BLaER1 treated with 17β-estradiol and CSF1 and Interleukin-3, amounts not matched to agents 10 nM and 100 nM (cell line): ENCODE measurements at regions not wholly inside any gene's neighbourhood (a gene's known extent, or its start where the extent isn't known, plus 50 kb on each side); places are given as distances from the start of the nearest gene placed in this dataset.
"Not testable (repeated sequence)": the region's sequence is repeated elsewhere in the genome, so short reads cannot be mapped to it uniquely, and the experiment has no call there.

Source experiments
- H3K27ac ChIP-seq, 11 experiments: shearing (Covaris generic); formaldehyde crosslinking; 2 replicates each; pipeline ENCODE4 v1.8.1; 2022
- H3K27me3 ChIP-seq, 11 experiments: shearing (Covaris generic); formaldehyde crosslinking; 2 replicates each; pipeline ENCODE4 v1.8.1; 2022
- H3K36me3 ChIP-seq, 11 experiments: shearing (Covaris generic); formaldehyde crosslinking; 2 replicates each; pipeline ENCODE4 v1.8.1; 2022
- H3K4me1 ChIP-seq, 10 experiments: shearing (Covaris generic); formaldehyde crosslinking; 2 replicates each; pipeline ENCODE4 v1.8.1; 2022
- H3K4me2 ChIP-seq, 11 experiments: shearing (Covaris generic); formaldehyde crosslinking; 2 replicates each; pipeline ENCODE4 v1.8.1; 2022
- H3K4me3 ChIP-seq, 10 experiments: shearing (Covaris generic); formaldehyde crosslinking; 2 replicates each; pipeline ENCODE4 v1.8.1; 2022
- H3K9ac ChIP-seq, 11 experiments: shearing (Covaris generic); formaldehyde crosslinking; 2 replicates each; pipeline ENCODE4 v1.8.1; 2022
- H3K9me3 ChIP-seq, 11 experiments: shearing (Covaris generic); formaldehyde crosslinking; replicated peaks in 1 of 11; 2 replicates each; pipeline ENCODE4 v1.8.1; 2022
- H4K20me1 ChIP-seq, 11 experiments: shearing (Covaris generic); formaldehyde crosslinking; 2 replicates each; pipeline ENCODE4 v1.8.1; 2022
- Cebpa-rat ChIP-seq, 11 experiments: shearing (Covaris generic); IDR thresholded peaks; 2 replicates each; pipeline ENCODE4 v1.8.1; 2022

DNA sequence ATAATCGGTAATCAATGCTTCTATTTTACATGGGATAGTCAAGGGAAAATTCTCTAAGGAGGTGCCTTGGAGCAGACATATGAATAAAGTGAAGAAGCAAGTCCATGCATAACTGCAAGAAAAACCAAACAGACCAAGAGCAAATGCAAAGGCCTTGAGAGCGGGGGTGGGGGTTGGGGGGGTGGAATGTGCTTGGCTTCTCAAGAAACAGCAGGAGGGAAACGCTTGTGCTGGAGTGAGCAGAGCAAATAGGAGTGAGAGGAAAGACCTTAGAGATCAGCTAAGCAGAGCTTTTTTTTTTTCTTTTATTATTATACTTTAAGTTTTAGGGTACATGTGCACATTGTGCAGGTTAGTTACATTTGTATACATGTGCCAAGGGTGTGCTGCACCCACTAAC lies 260.8 kb downstream of the ARPP21 start:
- Histone ChIP-seq H3K27ac (no peak overlapping the region), H3K4me2 (no peak overlapping the region), H4K20me1 (no peaks in the 10 kb centered on the region), H3K4me3 (no peak overlapping the region), H3K9me3 (peaks cover 0 to 8% (median 3%) of the 10 kb centered on the region in 11 experiments; a peak in 4 of 22 replicates), H3K27me3 (no peaks in the 10 kb centered on the region), H3K4me1 (no peaks in the 10 kb centered on the region), H3K9ac (no peak overlapping the region), H3K36me3 (no peaks in the 10 kb centered on the region)
- no peak for TF ChIP-seq Cebpa-rat (IDR thresholded peaks at IDR 0.05)

DNA sequence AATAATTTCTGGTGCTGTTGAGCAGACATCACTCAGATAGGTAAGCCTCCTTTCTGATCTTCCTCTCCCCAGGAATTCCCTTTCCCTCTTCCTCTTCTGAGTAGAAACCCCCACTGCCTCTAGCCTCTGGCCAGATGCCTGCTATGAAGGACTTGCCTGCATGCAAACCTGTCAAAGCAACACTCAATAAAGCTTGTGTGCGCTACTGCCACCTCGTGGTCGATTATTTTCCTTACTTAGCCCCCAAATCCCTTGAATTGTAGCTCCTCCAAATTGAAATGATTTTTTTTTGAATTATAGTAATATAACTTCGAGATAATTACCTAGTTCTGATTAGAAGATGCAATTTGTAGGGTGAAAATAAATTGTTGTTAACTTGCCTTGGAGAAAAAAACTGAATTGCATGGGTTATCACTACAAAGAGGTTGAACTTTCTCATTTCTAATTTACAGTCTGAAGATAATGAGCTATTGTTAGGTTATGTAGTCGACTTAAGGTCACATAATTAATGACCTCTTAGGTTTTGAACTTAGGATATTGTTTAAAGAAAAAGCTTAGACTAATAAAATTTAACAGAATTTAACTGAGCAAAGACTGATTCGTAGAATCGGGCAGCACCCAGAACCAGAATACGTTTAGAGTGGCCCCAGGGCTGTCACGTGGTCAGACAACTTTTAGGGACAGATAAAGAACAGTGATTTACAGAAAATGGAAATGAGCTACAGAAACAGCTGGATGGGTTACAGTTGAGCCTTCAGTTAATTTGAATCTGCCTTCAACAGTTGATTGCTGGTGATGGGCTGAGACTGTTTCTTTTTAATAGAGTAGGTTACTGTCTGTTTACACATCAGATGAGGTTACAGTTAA lies 269.3 kb downstream of the ARPP21 start:
- no peak overlapping the region for H3K27ac ChIP-seq
- H3K4me3 ChIP-seq: no peak overlapping the region
- peaks cover 0 to 7% (median 0%) of the 10 kb centered on the region in 11 experiments; a peak in 1 of 22 replicates for H3K9me3 ChIP-seq

DNA sequence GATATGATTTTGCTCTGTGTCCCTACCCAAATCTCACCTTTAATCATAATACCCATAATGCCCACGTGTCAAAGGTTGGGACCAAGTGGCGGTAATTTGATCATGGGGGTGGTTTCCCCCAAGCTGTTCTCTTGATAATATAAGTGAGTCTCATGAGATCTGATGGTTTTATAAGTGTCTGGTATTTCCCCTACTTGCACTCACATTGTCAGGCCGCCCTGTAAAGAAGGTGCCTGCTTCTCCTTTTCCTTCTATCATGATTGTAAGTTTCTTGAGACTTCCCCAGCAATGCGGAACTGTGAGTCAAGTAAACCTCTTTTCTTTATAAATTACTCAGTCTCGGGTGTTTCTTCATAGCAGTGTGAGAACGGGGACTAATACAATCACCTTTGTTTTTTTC lies 279.8 kb downstream of the ARPP21 start:
- Histone ChIP-seq H3K27me3 (no peaks in the 10 kb centered on the region), H3K36me3 (no peaks in the 10 kb centered on the region), H3K4me2 (no peak overlapping the region), H3K27ac (no peak overlapping the region), H3K9ac (no peak overlapping the region), H3K4me1 (no peaks in the 10 kb centered on the region), H4K20me1 (no peaks in the 10 kb centered on the region), H3K4me3 (no peak overlapping the region), H3K9me3 (peaks cover 8 to 29% (median 20%) of the 10 kb centered on the region in 11 experiments; a peak in 20 of 22 replicates)
- no peak for TF ChIP-seq Cebpa-rat (IDR thresholded peaks at IDR 0.05)

More for the DNA sequence above, 269.3 kb downstream of the ARPP21 start:
- no peak for TF ChIP-seq Cebpa-rat (IDR thresholded peaks at IDR 0.05)
- Histone ChIP-seq H3K4me2 (no peak overlapping the region), H3K27me3 (no peaks in the 10 kb centered on the region), H3K36me3 (no peaks in the 10 kb centered on the region), H4K20me1 (no peaks in the 10 kb centered on the region), H3K4me1 (no peaks in the 10 kb centered on the region; a peak in 1 of 20 replicates), H3K9ac (no peak overlapping the region)

DNA sequence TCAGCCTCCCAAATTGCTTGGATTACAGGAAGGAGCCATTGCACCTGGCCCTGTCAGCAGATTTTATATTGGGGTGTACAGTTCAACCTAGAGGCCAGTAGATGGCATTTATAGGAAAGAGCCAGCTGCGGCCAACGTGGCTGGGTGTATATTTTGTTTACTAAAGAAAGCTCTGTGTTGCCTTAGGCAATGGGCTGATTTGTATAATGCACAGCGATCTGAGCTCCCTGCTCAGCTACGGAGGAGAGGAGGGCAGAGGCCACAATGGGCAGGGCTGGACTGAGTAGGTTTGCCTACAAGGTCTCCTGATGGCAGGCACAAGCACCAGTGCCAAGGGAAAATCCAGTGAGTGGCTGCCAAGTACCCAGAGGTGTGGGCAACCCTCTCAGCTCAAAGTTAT lies 282.4 kb downstream of the ARPP21 start:
- Histone ChIP-seq H3K9me3 (peaks cover 8 to 29% (median 20%) of the 10 kb centered on the region in 11 experiments; a peak in 20 of 22 replicates), H4K20me1 (no peaks in the 10 kb centered on the region), H3K4me2 (no peak overlapping the region), H3K9ac (no peak overlapping the region), H3K4me1 (no peaks in the 10 kb centered on the region), H3K4me3 (no peak overlapping the region), H3K27ac (no peak overlapping the region), H3K27me3 (no peaks in the 10 kb centered on the region), H3K36me3 (no peaks in the 10 kb centered on the region)
- TF ChIP-seq Cebpa-rat (IDR thresholded peaks at IDR 0.05): no peak

DNA sequence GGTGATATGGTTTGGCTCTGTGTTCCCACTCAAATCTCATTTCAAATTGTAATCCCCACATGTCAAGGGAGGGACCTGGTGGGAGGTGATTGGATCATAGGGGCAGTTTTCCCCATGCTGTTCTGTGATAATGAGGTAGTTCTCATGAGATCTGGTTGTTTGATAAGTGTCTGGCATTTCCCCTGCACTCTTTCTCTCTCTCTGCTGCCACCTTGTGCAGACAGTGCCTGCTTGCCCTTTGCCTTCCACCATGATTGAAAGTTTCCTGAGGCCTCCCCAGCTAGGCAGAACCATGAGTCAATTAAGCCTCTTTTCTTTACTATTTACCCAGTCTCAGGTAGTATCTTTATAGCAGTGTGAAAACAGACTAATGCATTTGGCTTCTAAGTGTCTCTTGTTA lies 284.7 kb downstream of the ARPP21 start:
- not testable (repeated sequence) for H4K20me1 ChIP-seq, H3K4me1 ChIP-seq, H3K4me3 ChIP-seq, H3K9ac ChIP-seq, H3K27ac ChIP-seq, H3K4me2 ChIP-seq, H3K27me3 ChIP-seq, H3K36me3 ChIP-seq
- peaks cover 8 to 28% (median 20%) of the 10 kb centered on the region in 11 experiments; a peak in 20 of 22 replicates for H3K9me3 ChIP-seq

DNA sequence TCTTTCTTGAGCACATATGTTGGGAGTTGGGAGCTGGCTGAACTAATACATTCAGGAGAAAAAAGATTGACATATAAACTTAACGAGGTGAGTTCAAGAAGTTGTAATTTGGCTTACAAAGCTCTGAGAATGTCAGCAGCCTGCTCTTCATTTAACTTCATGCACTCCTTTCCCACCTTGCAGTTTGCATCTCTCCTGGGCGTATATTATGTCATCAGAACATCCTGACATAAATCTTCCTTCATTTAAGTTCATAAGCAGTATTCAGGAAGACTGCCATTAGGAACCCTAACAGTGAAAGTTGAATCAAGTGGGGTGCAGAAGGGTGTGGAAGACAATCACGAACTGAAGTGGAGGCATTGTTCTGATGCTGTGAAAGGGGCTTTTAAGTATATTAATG lies 288.1 kb downstream of the ARPP21 start:
- H3K9ac ChIP-seq: no peak overlapping the region
- no peak overlapping the region for H3K4me3 ChIP-seq
- H3K36me3 ChIP-seq: no peaks in the 10 kb centered on the region
- no peak overlapping the region for H3K4me2 ChIP-seq
- peaks cover 0 to 4% (median 0%) of the 10 kb centered on the region in 11 experiments; a peak in 2 of 22 replicates for H3K9me3 ChIP-seq
- no peaks in the 10 kb centered on the region; a peak in 1 of 22 replicates for H3K27me3 ChIP-seq
- TF ChIP-seq Cebpa-rat (IDR thresholded peaks at IDR 0.05): no peak
- H4K20me1 ChIP-seq: no peaks in the 10 kb centered on the region
- no peaks in the 10 kb centered on the region for H3K4me1 ChIP-seq
- no peak overlapping the region for H3K27ac ChIP-seq

DNA sequence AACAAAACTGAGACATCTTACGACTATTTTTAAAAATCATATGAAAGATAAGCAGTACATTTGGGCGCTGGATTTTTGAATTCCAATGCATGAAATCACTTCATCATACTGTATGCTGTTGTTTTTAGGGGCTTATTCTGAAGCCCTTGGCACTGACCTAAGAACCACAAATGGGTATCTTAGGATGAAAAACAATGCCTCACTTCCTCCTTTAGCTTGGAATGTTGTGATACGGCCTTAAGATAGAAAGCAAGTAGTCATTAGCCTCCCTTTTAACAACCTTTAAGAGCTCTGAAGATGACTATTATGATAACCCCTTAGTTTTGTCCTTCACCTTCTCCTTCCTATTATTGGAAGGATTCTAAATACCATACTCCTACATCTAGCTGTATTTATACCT lies 289.8 kb downstream of the ARPP21 start:
- no peaks in the 10 kb centered on the region; a peak in 1 of 22 replicates for H3K27me3 ChIP-seq
- TF ChIP-seq Cebpa-rat (IDR thresholded peaks at IDR 0.05): no peak
- no peaks in the 10 kb centered on the region for H4K20me1 ChIP-seq
- H3K9ac ChIP-seq: no peak overlapping the region
- H3K4me1 ChIP-seq: peaks cover 0 to 9% (median 5%) of the 10 kb centered on the region in 10 experiments; a peak in 6 of 20 replicates
- no peak overlapping the region for H3K4me3 ChIP-seq
- H3K9me3 ChIP-seq: no peaks in the 10 kb centered on the region
- H3K36me3 ChIP-seq: no peaks in the 10 kb centered on the region
- no peak overlapping the region for H3K4me2 ChIP-seq
- no peak overlapping the region for H3K27ac ChIP-seq

DNA sequence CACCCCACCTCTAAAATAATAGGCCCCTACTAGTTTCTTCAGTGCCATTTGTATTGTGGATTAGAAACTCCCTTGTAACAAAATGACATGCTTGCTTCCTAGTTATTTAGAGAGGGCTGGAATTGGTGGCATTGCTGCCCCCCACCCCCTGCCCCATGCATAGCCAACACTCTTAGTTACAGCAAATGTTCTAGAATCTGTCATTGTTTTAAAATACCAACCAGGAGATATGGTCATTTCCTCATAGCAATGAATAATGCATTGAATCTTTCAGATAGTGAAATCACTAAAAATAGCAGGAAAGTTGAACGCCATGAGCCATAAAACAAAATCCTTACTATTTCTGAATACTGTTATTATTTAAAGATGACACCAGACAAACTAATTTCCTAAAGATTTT lies 292.5 kb downstream of the ARPP21 start:
- peaks cover 0 to 9% (median 5%) of the 10 kb centered on the region in 10 experiments; a peak in 6 of 20 replicates for H3K4me1 ChIP-seq
- no peaks in the 10 kb centered on the region for H3K36me3 ChIP-seq
- no peaks in the 10 kb centered on the region for H4K20me1 ChIP-seq
- H3K9ac ChIP-seq: no peak overlapping the region
- no peaks in the 10 kb centered on the region for H3K9me3 ChIP-seq
- no peak for TF ChIP-seq Cebpa-rat (IDR thresholded peaks at IDR 0.05)
- no peak overlapping the region for H3K4me3 ChIP-seq
- no peak overlapping the region for H3K27ac ChIP-seq
- no peak overlapping the region for H3K4me2 ChIP-seq
- H3K27me3 ChIP-seq: no peaks in the 10 kb centered on the region; a peak in 1 of 22 replicates

DNA sequence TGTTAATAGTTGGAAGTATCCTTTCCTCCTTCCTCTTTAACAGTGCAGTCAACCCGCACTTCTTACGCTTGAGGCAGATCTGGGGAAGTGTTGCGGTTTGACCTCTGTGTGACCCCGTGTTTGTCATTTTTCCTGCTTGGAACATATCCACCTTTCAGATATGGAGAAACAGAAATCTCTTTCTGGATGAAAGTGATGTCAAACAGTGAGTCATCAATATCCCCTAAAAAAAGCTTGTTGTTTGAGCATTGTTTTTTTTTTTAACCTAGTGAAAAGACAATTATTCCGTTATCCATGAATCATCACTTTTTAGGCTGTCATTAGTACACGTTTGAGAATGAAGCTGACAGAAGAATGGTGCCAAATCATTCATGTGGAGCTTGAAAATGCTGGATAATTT lies 293.7 kb downstream of the ARPP21 start:
- Histone ChIP-seq H3K9ac (no peak overlapping the region), H3K4me2 (peak overlapping the region in 5 of 11 experiments; percentile 6 to 39 (median 27); a peak in 7 of 22 replicates), H3K27me3 (no peaks in the 10 kb centered on the region), H4K20me1 (no peaks in the 10 kb centered on the region), H3K4me3 (no peak overlapping the region), H3K36me3 (no peaks in the 10 kb centered on the region), H3K27ac (no peak overlapping the region), H3K4me1 (peaks cover 0 to 9% (median 5%) of the 10 kb centered on the region in 10 experiments; a peak in 6 of 20 replicates), H3K9me3 (no peaks in the 10 kb centered on the region)
- no peak for TF ChIP-seq Cebpa-rat (IDR thresholded peaks at IDR 0.05)

DNA sequence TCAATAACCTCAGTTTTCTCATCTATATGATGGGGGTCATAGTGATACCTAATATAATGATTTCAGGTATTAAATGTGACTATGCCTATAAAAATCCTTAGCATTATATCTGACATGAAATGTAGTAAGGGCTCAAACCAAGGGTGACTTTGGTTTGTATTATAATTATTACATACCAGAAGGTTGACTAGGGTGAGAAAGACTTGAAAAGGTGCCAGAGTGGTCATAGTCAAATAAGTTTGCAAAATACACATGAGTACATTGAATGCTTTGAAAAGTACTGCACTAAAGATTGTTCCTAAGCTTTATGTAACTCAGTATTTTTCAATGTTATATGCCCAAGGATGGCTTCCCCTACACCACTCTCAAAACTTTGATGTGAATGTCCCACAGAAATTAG lies 297.2 kb downstream of the ARPP21 start:
- no peaks in the 10 kb centered on the region for H3K36me3 ChIP-seq
- no peak overlapping the region for H3K4me2 ChIP-seq
- H3K9me3 ChIP-seq: no peaks in the 10 kb centered on the region
- no peak overlapping the region for H3K9ac ChIP-seq
- H3K27me3 ChIP-seq: no peaks in the 10 kb centered on the region
- no peak for TF ChIP-seq Cebpa-rat (IDR thresholded peaks at IDR 0.05)
- H3K27ac ChIP-seq: no peak overlapping the region
- H3K4me3 ChIP-seq: no peak overlapping the region
- no peaks in the 10 kb centered on the region for H4K20me1 ChIP-seq
- peaks cover 0 to 9% (median 5%) of the 10 kb centered on the region in 10 experiments; a peak in 6 of 20 replicates for H3K4me1 ChIP-seq
